WTC11 (cell line): ENCODE measurements at regions not wholly inside any gene's neighbourhood (a gene's known extent, or its start where the extent isn't known, plus 50 kb on each side); places are given as distances from the start of the nearest gene placed in this dataset.

Experiments
- ATAC-seq: fragments of 200-7000 bp; cut with Tn5 transposase; 2 replicates; pipeline ENCODE4 v1.10.0; 2021; ENCODE audit warnings: mild to moderate bottlenecking, moderate library complexity
- CTCF ChIA-PET: fragments of 300-600 bp; sonication (Branson Sonifier 250); formaldehyde crosslinking; loops from one replicate; lab custom pipeline; 2021; ENCODE audit warnings: antibody characterized with exemption; lab: Charles Lee
- POLR2A ChIA-PET: fragments of 350-600 bp; sonication (Branson Sonifier 250); formaldehyde crosslinking; loops from one replicate; lab custom pipeline; 2021; ENCODE audit warnings: antibody characterized with exemption; lab: Charles Lee
- DNase-seq: peaks from one replicate; pipeline ENCODE4 v3.0.0; 2021; ENCODE audit warnings: low spot score
- H3K27ac Mint-ChIP-seq: 2 replicates; pipeline ENCODE4 v1.8.0; 2021; ENCODE audit warnings: mixed read lengths
- H3K27me3 Mint-ChIP-seq: 2 replicates; pipeline ENCODE4 v1.8.0; 2021; ENCODE audit warnings: low read depth, mild to moderate bottlenecking, moderate library complexity, mixed read lengths
- H3K36me3 Mint-ChIP-seq: 2 replicates; pipeline ENCODE4 v1.8.0; 2021; ENCODE audit warnings: mixed read lengths
- H3K4me1 Mint-ChIP-seq: 2 replicates; pipeline ENCODE4 v1.8.0; 2022; ENCODE audit warnings: mixed read lengths
- H3K4me3 Mint-ChIP-seq: 2 replicates; pipeline ENCODE4 v1.8.0; 2021; ENCODE audit warnings: mild to moderate bottlenecking, moderate library complexity, mixed read lengths
- H3K9me3 Mint-ChIP-seq: 2 replicates; pipeline ENCODE4 v1.8.0; 2021; ENCODE audit warnings: mixed read lengths
- CREB1 ChIP-seq: sonication (generic); formaldehyde crosslinking; IDR thresholded peaks from 2 replicates; pipeline ENCODE4 v1.8.0; 2023; ENCODE audit warnings: mild to moderate bottlenecking, missing genetic modification reagents
- EMX1 ChIP-seq: fragments of 250-450 bp; sonication (Bioruptor Pico); IDR thresholded peaks from 2 replicates; pipeline ENCODE4 v1.8.0; 2021; ENCODE audit warnings: mild to moderate bottlenecking
- FOXP1 ChIP-seq: sonication (generic); formaldehyde crosslinking; IDR thresholded peaks from 2 replicates; pipeline ENCODE4 v1.8.0; 2022; ENCODE audit warnings: missing genetic modification reagents, mild to moderate bottlenecking, moderate library complexity, borderline replicate concordance
- GABPB1 ChIP-seq: sonication (generic); formaldehyde crosslinking; IDR thresholded peaks from 2 replicates; pipeline ENCODE4 v1.8.1; 2023; ENCODE audit warnings: mild to moderate bottlenecking, missing genetic modification reagents
- PRRX2 ChIP-seq: fragments of 250-450 bp; sonication (Bioruptor Pico); IDR thresholded peaks from 2 replicates; pipeline ENCODE4 v1.8.0; 2021; ENCODE audit warnings: mild to moderate bottlenecking
- ZNF263 ChIP-seq: sonication (generic); formaldehyde crosslinking; IDR thresholded peaks from 2 replicates; pipeline ENCODE4 v1.8.1; 2022; ENCODE audit warnings: low read depth, mild to moderate bottlenecking, moderate library complexity, missing genetic modification reagents
- ZNF423 ChIP-seq: fragments of 250-450 bp; sonication (Bioruptor Pico); IDR thresholded peaks from 2 replicates; pipeline ENCODE4 v2.1.2; 2022; ENCODE audit warnings: mild to moderate bottlenecking, moderate library complexity
- TF ChIP-seq, protein P1 (sequence below): sonication (generic); formaldehyde crosslinking; IDR thresholded peaks from 2 replicates; pipeline ENCODE4 v1.8.1; 2023; ENCODE audit warnings: mild to moderate bottlenecking, missing genetic modification reagents, borderline replicate concordance
- TF ChIP-seq, protein P2 (sequence below): sonication (generic); formaldehyde crosslinking; IDR thresholded peaks from 2 replicates; pipeline ENCODE4 v1.8.1; 2022; ENCODE audit warnings: low read depth, mild to moderate bottlenecking, moderate library complexity, missing genetic modification reagents, borderline replicate concordance
- TF ChIP-seq, protein P3 (sequence below): sonication (generic); formaldehyde crosslinking; IDR thresholded peaks from 2 replicates; pipeline ENCODE4 v1.8.0; 2023; ENCODE audit warnings: missing genetic modification reagents
- TF ChIP-seq, protein P4 (sequence below): fragments of 250-450 bp; sonication (Bioruptor Pico); IDR thresholded peaks from 2 replicates; pipeline ENCODE4 v1.9.0; 2021; ENCODE audit warnings: mild to moderate bottlenecking, borderline replicate concordance
- TF ChIP-seq, protein P5 (sequence below): sonication (generic); formaldehyde crosslinking; conservative IDR thresholded peaks from 2 replicates; pipeline ENCODE4 v1.8.1; 2022; ENCODE audit warnings: mild to moderate bottlenecking, missing genetic modification reagents
- TF ChIP-seq, protein P6 (sequence below): sonication (generic); formaldehyde crosslinking; IDR thresholded peaks from 2 replicates; pipeline ENCODE4 v1.8.0; 2022; ENCODE audit warnings: mild to moderate bottlenecking, missing genetic modification reagents
- TF ChIP-seq, protein P7 (sequence below): fragments of 250-450 bp; sonication (Bioruptor Pico); IDR thresholded peaks from 2 replicates; pipeline ENCODE4 v1.9.0; 2021; ENCODE audit warnings: moderate library complexity, mild to moderate bottlenecking, inconsistent platforms, borderline replicate concordance
- TF ChIP-seq, protein P8 (sequence below): fragments of 250-450 bp; sonication (Bioruptor Pico); conservative IDR thresholded peaks from 2 replicates; pipeline ENCODE4 v1.9.0; 2021; ENCODE audit warnings: mild to moderate bottlenecking

DNA sequence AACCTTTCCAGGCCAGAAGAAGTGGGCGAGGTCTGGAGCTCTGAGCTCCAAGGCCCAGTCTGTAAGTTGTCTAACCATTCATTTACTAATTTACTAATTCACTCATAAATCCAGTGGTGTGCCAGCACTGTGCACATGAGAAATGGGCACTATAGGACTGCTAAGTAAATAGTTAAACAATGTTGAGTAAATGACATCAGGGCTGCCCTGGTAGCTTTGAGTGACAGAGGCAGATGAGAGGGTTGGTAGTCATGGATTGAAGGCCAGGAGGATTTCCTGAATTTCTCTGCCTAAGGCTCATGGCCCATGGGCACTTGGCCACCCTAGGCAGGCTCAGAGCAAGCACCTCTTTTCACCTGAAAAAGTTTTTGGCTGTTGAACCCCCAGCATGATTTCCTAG is 216.9 kb upstream of the RXFP2 start (continued):
- TF ChIP-seq, protein P1, sequence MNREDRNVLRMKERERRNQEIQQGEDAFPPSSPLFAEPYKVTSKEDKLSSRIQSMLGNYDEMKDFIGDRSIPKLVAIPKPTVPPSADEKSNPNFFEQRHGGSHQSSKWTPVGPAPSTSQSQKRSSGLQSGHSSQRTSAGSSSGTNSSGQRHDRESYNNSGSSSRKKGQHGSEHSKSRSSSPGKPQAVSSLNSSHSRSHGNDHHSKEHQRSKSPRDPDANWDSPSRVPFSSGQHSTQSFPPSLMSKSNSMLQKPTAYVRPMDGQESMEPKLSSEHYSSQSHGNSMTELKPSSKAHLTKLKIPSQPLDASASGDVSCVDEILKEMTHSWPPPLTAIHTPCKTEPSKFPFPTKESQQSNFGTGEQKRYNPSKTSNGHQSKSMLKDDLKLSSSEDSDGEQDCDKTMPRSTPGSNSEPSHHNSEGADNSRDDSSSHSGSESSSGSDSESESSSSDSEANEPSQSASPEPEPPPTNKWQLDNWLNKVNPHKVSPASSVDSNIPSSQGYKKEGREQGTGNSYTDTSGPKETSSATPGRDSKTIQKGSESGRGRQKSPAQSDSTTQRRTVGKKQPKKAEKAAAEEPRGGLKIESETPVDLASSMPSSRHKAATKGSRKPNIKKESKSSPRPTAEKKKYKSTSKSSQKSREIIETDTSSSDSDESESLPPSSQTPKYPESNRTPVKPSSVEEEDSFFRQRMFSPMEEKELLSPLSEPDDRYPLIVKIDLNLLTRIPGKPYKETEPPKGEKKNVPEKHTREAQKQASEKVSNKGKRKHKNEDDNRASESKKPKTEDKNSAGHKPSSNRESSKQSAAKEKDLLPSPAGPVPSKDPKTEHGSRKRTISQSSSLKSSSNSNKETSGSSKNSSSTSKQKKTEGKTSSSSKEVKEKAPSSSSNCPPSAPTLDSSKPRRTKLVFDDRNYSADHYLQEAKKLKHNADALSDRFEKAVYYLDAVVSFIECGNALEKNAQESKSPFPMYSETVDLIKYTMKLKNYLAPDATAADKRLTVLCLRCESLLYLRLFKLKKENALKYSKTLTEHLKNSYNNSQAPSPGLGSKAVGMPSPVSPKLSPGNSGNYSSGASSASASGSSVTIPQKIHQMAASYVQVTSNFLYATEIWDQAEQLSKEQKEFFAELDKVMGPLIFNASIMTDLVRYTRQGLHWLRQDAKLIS (CRISPR knock-in tag), result no peak
- TF ChIP-seq, protein P2, sequence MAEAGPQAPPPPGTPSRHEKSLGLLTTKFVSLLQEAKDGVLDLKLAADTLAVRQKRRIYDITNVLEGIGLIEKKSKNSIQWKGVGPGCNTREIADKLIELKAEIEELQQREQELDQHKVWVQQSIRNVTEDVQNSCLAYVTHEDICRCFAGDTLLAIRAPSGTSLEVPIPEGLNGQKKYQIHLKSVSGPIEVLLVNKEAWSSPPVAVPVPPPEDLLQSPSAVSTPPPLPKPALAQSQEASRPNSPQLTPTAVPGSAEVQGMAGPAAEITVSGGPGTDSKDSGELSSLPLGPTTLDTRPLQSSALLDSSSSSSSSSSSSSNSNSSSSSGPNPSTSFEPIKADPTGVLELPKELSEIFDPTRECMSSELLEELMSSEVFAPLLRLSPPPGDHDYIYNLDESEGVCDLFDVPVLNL (CRISPR knock-in tag), result no peak
- TF ChIP-seq ZNF423 (CRISPR knock-in tag) (no peak), GABPB1 (CRISPR knock-in tag) (no peak), FOXP1 (CRISPR knock-in tag) (no peak), EMX1 (CRISPR knock-in tag) (no peak)

DNA sequence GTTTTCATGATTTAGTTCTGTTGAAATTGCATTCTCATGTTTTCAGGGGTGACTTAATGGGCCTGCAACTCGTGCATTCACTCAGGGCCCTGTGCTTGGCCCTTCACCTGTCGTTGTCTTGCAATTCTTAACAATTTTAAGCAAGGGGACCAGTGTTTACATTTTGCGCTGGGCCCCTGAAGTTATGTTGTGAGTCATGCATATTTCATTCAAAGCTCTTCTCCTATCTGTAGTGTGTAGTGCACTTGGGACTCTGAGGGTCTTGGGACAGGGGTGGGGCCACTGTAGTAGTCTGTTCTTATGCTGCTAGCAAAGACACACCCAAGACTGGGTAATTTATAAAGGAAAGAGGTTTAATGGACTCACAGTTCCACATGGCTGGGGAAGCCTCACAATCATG is 211.2 kb upstream of the RXFP2 start:
- Mint-ChIP-seq H3K27ac (no peak overlapping the region), H3K4me1 (peaks cover 7% of the 10 kb centered on the region), H3K36me3 (no peaks in the 10 kb centered on the region; the same call in 1 of the 2 replicates), H3K4me3 (no peak overlapping the region), H3K27me3 (peaks cover 3% of the 10 kb centered on the region; the same call in 1 of the 2 replicates), H3K9me3 (peaks cover 8% of the 10 kb centered on the region)
- POLR2A ChIA-PET, result no interaction called here
- DNase-seq (no peak), ATAC-seq (no peak)
- CTCF ChIA-PET, result no interaction called here
- TF ChIP-seq, protein P3, sequence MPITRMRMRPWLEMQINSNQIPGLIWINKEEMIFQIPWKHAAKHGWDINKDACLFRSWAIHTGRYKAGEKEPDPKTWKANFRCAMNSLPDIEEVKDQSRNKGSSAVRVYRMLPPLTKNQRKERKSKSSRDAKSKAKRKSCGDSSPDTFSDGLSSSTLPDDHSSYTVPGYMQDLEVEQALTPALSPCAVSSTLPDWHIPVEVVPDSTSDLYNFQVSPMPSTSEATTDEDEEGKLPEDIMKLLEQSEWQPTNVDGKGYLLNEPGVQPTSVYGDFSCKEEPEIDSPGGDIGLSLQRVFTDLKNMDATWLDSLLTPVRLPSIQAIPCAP (CRISPR knock-in tag), result no peak
- TF ChIP-seq CREB1 (CRISPR knock-in tag), result no peak
- TF ChIP-seq PRRX2 (CRISPR knock-in tag), result no peak
- no peak for TF ChIP-seq ZNF263 (CRISPR knock-in tag)
- TF ChIP-seq, protein P4, sequence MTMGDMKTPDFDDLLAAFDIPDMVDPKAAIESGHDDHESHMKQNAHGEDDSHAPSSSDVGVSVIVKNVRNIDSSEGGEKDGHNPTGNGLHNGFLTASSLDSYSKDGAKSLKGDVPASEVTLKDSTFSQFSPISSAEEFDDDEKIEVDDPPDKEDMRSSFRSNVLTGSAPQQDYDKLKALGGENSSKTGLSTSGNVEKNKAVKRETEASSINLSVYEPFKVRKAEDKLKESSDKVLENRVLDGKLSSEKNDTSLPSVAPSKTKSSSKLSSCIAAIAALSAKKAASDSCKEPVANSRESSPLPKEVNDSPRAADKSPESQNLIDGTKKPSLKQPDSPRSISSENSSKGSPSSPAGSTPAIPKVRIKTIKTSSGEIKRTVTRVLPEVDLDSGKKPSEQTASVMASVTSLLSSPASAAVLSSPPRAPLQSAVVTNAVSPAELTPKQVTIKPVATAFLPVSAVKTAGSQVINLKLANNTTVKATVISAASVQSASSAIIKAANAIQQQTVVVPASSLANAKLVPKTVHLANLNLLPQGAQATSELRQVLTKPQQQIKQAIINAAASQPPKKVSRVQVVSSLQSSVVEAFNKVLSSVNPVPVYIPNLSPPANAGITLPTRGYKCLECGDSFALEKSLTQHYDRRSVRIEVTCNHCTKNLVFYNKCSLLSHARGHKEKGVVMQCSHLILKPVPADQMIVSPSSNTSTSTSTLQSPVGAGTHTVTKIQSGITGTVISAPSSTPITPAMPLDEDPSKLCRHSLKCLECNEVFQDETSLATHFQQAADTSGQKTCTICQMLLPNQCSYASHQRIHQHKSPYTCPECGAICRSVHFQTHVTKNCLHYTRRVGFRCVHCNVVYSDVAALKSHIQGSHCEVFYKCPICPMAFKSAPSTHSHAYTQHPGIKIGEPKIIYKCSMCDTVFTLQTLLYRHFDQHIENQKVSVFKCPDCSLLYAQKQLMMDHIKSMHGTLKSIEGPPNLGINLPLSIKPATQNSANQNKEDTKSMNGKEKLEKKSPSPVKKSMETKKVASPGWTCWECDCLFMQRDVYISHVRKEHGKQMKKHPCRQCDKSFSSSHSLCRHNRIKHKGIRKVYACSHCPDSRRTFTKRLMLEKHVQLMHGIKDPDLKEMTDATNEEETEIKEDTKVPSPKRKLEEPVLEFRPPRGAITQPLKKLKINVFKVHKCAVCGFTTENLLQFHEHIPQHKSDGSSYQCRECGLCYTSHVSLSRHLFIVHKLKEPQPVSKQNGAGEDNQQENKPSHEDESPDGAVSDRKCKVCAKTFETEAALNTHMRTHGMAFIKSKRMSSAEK, result no peak
- TF ChIP-seq, protein P5, sequence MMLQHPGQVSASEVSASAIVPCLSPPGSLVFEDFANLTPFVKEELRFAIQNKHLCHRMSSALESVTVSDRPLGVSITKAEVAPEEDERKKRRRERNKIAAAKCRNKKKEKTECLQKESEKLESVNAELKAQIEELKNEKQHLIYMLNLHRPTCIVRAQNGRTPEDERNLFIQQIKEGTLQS, result no peak
- TF ChIP-seq, protein P6, sequence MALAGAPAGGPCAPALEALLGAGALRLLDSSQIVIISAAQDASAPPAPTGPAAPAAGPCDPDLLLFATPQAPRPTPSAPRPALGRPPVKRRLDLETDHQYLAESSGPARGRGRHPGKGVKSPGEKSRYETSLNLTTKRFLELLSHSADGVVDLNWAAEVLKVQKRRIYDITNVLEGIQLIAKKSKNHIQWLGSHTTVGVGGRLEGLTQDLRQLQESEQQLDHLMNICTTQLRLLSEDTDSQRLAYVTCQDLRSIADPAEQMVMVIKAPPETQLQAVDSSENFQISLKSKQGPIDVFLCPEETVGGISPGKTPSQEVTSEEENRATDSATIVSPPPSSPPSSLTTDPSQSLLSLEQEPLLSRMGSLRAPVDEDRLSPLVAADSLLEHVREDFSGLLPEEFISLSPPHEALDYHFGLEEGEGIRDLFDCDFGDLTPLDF (CRISPR knock-in tag), result no peak
- TF ChIP-seq, protein P7, sequence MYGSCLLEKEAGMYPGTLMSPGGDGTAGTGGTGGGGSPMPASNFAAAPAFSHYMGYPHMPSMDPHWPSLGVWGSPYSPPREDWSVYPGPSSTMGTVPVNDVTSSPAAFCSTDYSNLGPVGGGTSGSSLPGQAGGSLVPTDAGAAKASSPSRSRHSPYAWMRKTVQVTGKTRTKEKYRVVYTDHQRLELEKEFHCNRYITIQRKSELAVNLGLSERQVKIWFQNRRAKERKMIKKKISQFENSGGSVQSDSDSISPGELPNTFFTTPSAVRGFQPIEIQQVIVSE (CRISPR knock-in tag), result no peak
- TF ChIP-seq, protein P8, sequence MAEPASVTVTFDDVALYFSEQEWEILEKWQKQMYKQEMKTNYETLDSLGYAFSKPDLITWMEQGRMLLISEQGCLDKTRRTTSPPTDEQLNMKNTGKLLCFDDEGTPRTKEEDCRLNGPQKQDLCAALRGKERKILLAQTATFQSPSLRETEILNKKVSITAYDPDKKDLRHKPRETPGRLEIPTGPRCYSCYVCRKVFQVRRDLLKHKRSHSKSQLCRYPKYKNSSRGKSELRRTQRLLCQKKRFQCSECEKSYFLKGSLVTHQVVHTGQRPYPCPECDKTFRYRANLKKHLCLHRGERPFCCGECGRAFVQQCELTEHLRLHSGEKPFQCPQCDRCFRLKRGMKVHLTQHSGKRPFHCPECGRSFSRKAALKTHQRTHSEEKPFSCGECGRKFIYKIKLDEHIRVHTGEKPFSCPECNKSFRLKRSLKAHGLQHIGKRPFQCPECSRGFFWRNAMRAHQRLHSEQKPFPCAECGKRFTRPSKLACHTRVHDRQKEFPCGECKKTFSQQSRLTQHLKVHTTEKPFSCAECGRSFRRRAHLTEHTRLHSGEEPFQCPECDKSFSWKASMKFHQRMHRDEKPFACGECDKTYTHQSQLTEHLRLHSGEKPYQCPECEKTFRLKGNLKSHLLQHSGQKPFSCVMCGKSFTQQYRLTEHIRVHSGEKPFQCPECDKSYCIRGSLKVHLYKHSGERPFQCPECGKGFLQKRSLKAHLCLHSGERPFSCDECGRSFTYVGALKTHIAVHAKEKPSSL (CRISPR knock-in tag), result no peak
